ENCODE measurements at regions not wholly inside any gene's neighbourhood (a gene's known extent, or its start where the extent isn't known, plus 50 kb on each side); places are given as distances from the start of the nearest gene placed in this dataset.

- TF ChIP-seq CTCF (IDR thresholded peaks at IDR 0.05; ENCODE audit: low read depth, low read length, poor library complexity, severe bottlenecking) = no peak
- TF ChIP-seq EZH2phosphoT487 (IDR thresholded peaks at IDR 0.05; ENCODE audit: borderline replicate concordance, low read length) = no peak
These were observed 303.5 kb downstream of the TEX29 start for GRCh38 chr13:111623743-111624505.

Measured in DOHH2 (cell line).